ENCODE measurements at regions not wholly inside any gene's neighbourhood (a gene's known extent, or its start where the extent isn't known, plus 50 kb on each side); places are given as distances from the start of the nearest gene placed in this dataset.
"Not testable (repeated sequence)": the region's sequence is repeated elsewhere in the genome, so short reads cannot be mapped to it uniquely, and the experiment has no call there.

GRCh38 chr1:41975850-41976569 lies 57.3 kb upstream of the HIVEP3 start:
- Histone ChIP-seq H3K27me3 (ENCODE audit: insufficient read depth, low read length) (no peaks in the 10 kb centered on the region), H3K79me2 (ENCODE audit: insufficient read depth, low read length) (no peaks in the 10 kb centered on the region), H3K4me1 (ENCODE audit: insufficient read depth, low read length, severe bottlenecking) (no peaks in the 10 kb centered on the region), H3K4me2 (ENCODE audit: low read length) (no peak overlapping the region), H3K9me2 (ENCODE audit: low read depth, low read length) (no peaks in the 10 kb centered on the region), H3K4me3 (ENCODE audit: low read depth, low read length, poor library complexity, severe bottlenecking) (no peak overlapping the region), H4K20me1 (ENCODE audit: insufficient read depth, low read length) (no peaks in the 10 kb centered on the region), H3K9ac (ENCODE audit: low read length) (no peak overlapping the region), H3F3A (ENCODE audit: insufficient read depth, low read length) (no peaks in the 10 kb centered on the region), H3K36me3 (ENCODE audit: insufficient read depth, low read length) (no peaks in the 10 kb centered on the region), H2AFZ (ENCODE audit: low read length) (no peak overlapping the region), H3K9me3 (ENCODE audit: low read length) (no peaks in the 10 kb centered on the region), H3K27ac (ENCODE audit: low read depth, low read length, poor library complexity, severe bottlenecking) (no peak overlapping the region)
- TF ChIP-seq CTCF (IDR thresholded peaks at IDR 0.05; ENCODE audit: low read length): no peak
- no peak for TF ChIP-seq EZH2 (IDR thresholded peaks at IDR 0.05; ENCODE audit: borderline replicate concordance, low read length)

GRCh38 chr1:41975121-41975520 lies 56.4 kb upstream of the HIVEP3 start:
- H3K4me3 ChIP-seq (ENCODE audit: low read depth, low read length, poor library complexity, severe bottlenecking): no peak overlapping the region
- no peak overlapping the region for H3K27ac ChIP-seq (ENCODE audit: low read depth, low read length, poor library complexity, severe bottlenecking)
- H3K79me2 ChIP-seq (ENCODE audit: insufficient read depth, low read length): no peaks in the 10 kb centered on the region
- no peaks in the 10 kb centered on the region for H3K9me3 ChIP-seq (ENCODE audit: low read length)
- TF ChIP-seq EZH2 (IDR thresholded peaks at IDR 0.05; ENCODE audit: borderline replicate concordance, low read length): no peak
- no peak for TF ChIP-seq CTCF (IDR thresholded peaks at IDR 0.05; ENCODE audit: low read length)
- no peaks in the 10 kb centered on the region for H3K4me1 ChIP-seq (ENCODE audit: insufficient read depth, low read length, severe bottlenecking)
- H3K9me2 ChIP-seq (ENCODE audit: low read depth, low read length): no peaks in the 10 kb centered on the region
- no peaks in the 10 kb centered on the region for H3F3A ChIP-seq (ENCODE audit: insufficient read depth, low read length)
- no peak overlapping the region for H3K9ac ChIP-seq (ENCODE audit: low read length)
- no peaks in the 10 kb centered on the region for H4K20me1 ChIP-seq (ENCODE audit: insufficient read depth, low read length)
- no peak overlapping the region for H2AFZ ChIP-seq (ENCODE audit: low read length)
- H3K27me3 ChIP-seq (ENCODE audit: insufficient read depth, low read length): no peaks in the 10 kb centered on the region
- H3K36me3 ChIP-seq (ENCODE audit: insufficient read depth, low read length): no peaks in the 10 kb centered on the region
- no peak overlapping the region for H3K4me2 ChIP-seq (ENCODE audit: low read length)

GRCh38 chr1:41968557-41968956 lies 49.8 kb upstream of the HIVEP3 start:
- H2AFZ ChIP-seq (ENCODE audit: low read length); H3K4me1 ChIP-seq (ENCODE audit: insufficient read depth, low read length, severe bottlenecking); H4K20me1 ChIP-seq (ENCODE audit: insufficient read depth, low read length): not testable (repeated sequence)

More at GRCh38 chr1:41968557-41968956, 49.8 kb upstream of the HIVEP3 start:
- H3K9me2 ChIP-seq (ENCODE audit: low read depth, low read length); H3K79me2 ChIP-seq (ENCODE audit: insufficient read depth, low read length); H3F3A ChIP-seq (ENCODE audit: insufficient read depth, low read length); H3K9me3 ChIP-seq (ENCODE audit: low read length); H3K27me3 ChIP-seq (ENCODE audit: insufficient read depth, low read length); H3K4me3 ChIP-seq (ENCODE audit: low read depth, low read length, poor library complexity, severe bottlenecking); H3K36me3 ChIP-seq (ENCODE audit: insufficient read depth, low read length); H3K9ac ChIP-seq (ENCODE audit: low read length); H3K27ac ChIP-seq (ENCODE audit: low read depth, low read length, poor library complexity, severe bottlenecking); H3K4me2 ChIP-seq (ENCODE audit: low read length): not testable (repeated sequence)
